Parathyroid adenoma (tissue), 2 donors: ENCODE measurements at regions not wholly inside any gene's neighbourhood (a gene's known extent, or its start where the extent isn't known, plus 50 kb on each side); places are given as distances from the start of the nearest gene placed in this dataset.

Experiments
- H2AFZ ChIP-seq: fragments of 300-600 bp; sonication (generic); one replicate; pipeline ENCODE4 v1.7.0; 2017; ENCODE audit warnings: antibody characterized with exemption, mild to moderate bottlenecking
- H3K27ac ChIP-seq: fragments of 300-600 bp; sonication (generic); one replicate; pipeline ENCODE4 v1.7.0; 2017
- H3K27me3 ChIP-seq: fragments of 300-600 bp; sonication (generic); one replicate; pipeline ENCODE4 v1.7.0; 2017; ENCODE audit warnings: low read length; ENCODE audit not compliant: control insufficient read depth, insufficient read depth
- H3K36me3 ChIP-seq: fragments of 300-600 bp; sonication (generic); one replicate; pipeline ENCODE4 v1.7.0; 2017; ENCODE audit warnings: low read length; ENCODE audit not compliant: control insufficient read depth, insufficient read depth
- H3K4me1 ChIP-seq: fragments of 300-600 bp; sonication (generic); one replicate; pipeline ENCODE4 v1.7.0; 2017; ENCODE audit warnings: control low read depth
- H3K4me2 ChIP-seq: fragments of 300-600 bp; sonication (generic); one replicate; pipeline ENCODE4 v1.7.0; 2017; ENCODE audit warnings: low read length
- H3K4me3 ChIP-seq: fragments of 300-600 bp; sonication (generic); one replicate; pipeline ENCODE4 v1.7.0; 2017; ENCODE audit warnings: low read depth, low read length
- H3K79me2 ChIP-seq: fragments of 300-600 bp; sonication (generic); one replicate; pipeline ENCODE4 v1.7.0; 2017; ENCODE audit warnings: control low read depth
- H3K9ac ChIP-seq: fragments of 300-600 bp; sonication (generic); one replicate; pipeline ENCODE4 v1.7.0; 2017; ENCODE audit warnings: mild to moderate bottlenecking
- H3K9me3 ChIP-seq: fragments of 300-600 bp; sonication (generic); one replicate; pipeline ENCODE4 v1.7.0; 2017; ENCODE audit warnings: low read length; ENCODE audit not compliant: control insufficient read depth
- TF ChIP-seq, protein P1 (sequence below): fragments of 300-600 bp; sonication (generic); IDR thresholded peaks from one replicate; pipeline ENCODE4 v1.7.0; 2017; ENCODE audit warnings: antibody characterized with exemption, mild to moderate bottlenecking
- donor health status: primary hyperparathyroidism.

DNA sequence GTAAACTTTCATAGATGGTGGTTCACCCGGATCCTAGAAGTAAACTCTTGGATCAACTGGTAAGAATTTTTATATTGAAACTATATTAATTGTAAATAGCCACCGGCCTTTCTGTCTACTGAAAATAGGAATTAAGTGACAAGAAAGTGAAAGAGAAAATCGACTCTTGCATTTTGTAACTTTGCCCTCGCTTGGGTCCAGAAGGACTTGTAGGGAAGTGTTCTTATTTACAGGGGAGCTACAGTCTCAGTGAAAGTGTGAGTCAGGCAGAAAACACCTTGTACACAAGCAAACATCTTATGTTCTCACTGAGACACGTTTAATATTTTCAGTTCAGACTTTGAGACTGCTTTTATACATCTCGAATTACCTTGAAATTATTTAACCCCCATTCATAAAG, 238.9 kb downstream of the BLID start:
- Histone ChIP-seq H3K79me2 (no peaks in the 10 kb centered on the region), H3K9me3 (peaks cover 3% of the 10 kb centered on the region), H3K36me3 (no peaks in the 10 kb centered on the region), H3K27ac (no peak overlapping the region), H3K27me3 (no peaks in the 10 kb centered on the region), H3K4me2 (no peak overlapping the region), H2AFZ (no peak overlapping the region), H3K4me3 (no peak overlapping the region), H3K9ac (no peak overlapping the region), H3K4me1 (no peaks in the 10 kb centered on the region)
- TF ChIP-seq, protein P1, sequence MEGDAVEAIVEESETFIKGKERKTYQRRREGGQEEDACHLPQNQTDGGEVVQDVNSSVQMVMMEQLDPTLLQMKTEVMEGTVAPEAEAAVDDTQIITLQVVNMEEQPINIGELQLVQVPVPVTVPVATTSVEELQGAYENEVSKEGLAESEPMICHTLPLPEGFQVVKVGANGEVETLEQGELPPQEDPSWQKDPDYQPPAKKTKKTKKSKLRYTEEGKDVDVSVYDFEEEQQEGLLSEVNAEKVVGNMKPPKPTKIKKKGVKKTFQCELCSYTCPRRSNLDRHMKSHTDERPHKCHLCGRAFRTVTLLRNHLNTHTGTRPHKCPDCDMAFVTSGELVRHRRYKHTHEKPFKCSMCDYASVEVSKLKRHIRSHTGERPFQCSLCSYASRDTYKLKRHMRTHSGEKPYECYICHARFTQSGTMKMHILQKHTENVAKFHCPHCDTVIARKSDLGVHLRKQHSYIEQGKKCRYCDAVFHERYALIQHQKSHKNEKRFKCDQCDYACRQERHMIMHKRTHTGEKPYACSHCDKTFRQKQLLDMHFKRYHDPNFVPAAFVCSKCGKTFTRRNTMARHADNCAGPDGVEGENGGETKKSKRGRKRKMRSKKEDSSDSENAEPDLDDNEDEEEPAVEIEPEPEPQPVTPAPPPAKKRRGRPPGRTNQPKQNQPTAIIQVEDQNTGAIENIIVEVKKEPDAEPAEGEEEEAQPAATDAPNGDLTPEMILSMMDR = no peak

DNA sequence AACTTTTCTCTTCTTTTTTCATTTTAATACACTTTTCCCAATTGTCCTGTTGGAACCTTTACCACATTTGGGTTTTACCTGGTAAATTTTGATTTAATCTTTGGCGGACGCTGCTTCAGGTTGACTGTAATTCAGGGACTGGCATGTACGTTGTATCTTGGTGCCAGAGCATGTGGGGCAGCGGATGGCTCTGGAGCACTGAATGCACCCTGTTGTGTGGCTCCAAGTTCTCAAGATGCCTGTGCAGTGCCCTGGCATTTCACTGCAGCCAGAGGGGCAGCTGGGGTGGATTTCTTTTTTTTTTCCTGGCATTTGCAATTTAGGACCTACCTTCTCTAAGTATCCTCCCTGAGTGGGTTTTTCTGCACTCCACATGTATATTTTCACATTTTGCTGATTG, 242.2 kb downstream of the BLID start:
- Histone ChIP-seq H2AFZ (no peak overlapping the region), H3K79me2 (no peaks in the 10 kb centered on the region), H3K27me3 (no peaks in the 10 kb centered on the region), H3K36me3 (no peaks in the 10 kb centered on the region), H3K27ac (no peak overlapping the region), H3K4me1 (no peaks in the 10 kb centered on the region), H3K4me3 (no peak overlapping the region), H3K9me3 (no peaks in the 10 kb centered on the region), H3K4me2 (no peak overlapping the region), H3K9ac (no peak overlapping the region)
- TF ChIP-seq, protein P1 = no peak

DNA sequence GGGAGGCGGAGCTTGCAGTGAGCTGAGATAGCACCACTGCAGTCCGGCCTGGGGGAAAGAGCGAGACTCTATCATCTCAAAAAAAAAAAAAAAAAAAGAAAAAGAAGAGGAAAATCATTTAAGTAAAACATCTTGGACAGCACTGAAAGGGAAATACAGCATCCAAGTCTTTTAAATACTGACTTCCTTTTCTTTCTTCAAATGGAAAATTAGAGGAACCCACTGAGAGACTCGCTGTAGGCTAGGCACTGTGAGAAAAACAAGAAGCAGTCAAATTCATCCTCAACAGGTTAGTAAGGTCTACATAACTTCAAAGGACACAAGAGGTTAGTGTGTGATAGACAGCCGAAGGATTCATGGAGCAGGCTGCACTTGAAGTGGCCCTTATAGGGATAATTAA, 243.7 kb downstream of the BLID start:
- H3K79me2 ChIP-seq = no peaks in the 10 kb centered on the region
- TF ChIP-seq, protein P1 = no peak
- no peak overlapping the region for H3K9ac ChIP-seq
- no peak overlapping the region for H2AFZ ChIP-seq
- no peak overlapping the region for H3K4me3 ChIP-seq
- no peaks in the 10 kb centered on the region for H3K9me3 ChIP-seq
- no peak overlapping the region for H3K27ac ChIP-seq
- H3K4me2 ChIP-seq = no peak overlapping the region
- H3K27me3 ChIP-seq = no peaks in the 10 kb centered on the region
- no peaks in the 10 kb centered on the region for H3K4me1 ChIP-seq
- no peaks in the 10 kb centered on the region for H3K36me3 ChIP-seq

DNA sequence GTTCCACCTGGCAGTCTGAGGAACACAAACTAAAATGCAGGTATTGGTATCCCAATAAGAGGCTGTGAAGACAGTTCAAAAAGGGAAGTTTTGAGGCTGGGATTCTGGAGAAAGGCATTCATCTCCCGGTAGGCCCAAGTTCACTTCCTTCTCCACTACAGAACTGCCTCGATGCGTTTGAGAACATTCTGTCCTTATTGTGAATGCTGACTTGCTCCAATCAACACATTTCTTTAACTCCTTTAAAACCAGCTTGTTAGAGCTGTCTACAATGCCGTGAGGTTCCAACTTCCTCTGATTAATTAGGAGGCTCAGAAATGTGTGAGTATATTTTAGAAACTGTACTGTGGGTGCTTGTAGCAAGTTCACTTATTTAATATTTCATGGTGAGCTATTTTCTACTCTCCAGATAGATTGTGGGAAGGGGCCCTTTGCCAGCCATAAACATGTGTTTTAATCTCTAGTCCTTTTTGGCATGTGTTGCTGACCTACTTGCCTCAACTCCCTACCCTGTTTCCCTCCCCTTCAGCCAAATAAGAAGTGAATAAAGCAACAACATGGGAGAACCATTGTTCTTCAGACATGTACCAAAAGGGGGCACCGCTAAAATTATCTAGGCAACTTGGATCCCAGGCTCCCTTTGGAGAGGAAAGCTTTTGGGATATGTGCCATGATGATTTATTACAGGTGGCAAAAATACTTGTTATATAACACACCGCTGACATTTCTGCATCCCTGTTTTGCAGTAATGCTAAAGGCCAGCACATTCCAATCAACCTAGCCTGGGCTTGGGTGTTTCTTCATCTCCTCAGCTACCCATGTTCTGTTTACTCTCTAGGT, 245.6 kb downstream of the BLID start:
- Histone ChIP-seq H3K4me3 (no peak overlapping the region), H3K27me3 (no peaks in the 10 kb centered on the region), H2AFZ (no peak overlapping the region), H3K9me3 (no peaks in the 10 kb centered on the region), H3K4me2 (no peak overlapping the region), H3K36me3 (no peaks in the 10 kb centered on the region), H3K79me2 (no peaks in the 10 kb centered on the region), H3K4me1 (no peaks in the 10 kb centered on the region), H3K27ac (no peak overlapping the region), H3K9ac (no peak overlapping the region)
- TF ChIP-seq, protein P1 = no peak

DNA sequence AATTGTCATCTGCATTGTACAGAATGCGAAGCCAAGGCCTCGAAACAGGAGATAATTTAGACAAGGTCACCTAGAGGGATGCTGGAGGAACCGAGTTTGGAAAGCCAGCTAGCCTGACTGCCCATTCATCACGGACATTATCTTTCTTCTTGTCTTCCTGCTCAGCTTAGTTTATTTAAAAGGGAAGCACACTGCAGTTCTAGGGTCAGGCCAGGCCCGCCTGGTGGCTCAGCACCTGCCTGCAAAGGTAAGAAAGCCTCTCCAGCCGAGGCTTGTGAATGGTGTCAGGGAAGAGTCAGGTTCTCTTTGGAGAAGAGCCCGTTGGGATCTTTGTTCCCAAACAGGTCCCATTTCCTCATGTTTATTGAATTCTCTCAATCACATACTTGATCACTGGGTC, 246.5 kb downstream of the BLID start:
- Histone ChIP-seq H3K9me3 (no peaks in the 10 kb centered on the region), H3K79me2 (no peaks in the 10 kb centered on the region), H3K9ac (no peak overlapping the region), H3K4me1 (no peaks in the 10 kb centered on the region), H3K4me2 (no peak overlapping the region), H3K4me3 (no peak overlapping the region), H2AFZ (no peak overlapping the region), H3K36me3 (no peaks in the 10 kb centered on the region), H3K27ac (no peak overlapping the region), H3K27me3 (no peaks in the 10 kb centered on the region)
- TF ChIP-seq, protein P1 = no peak
